ENCODE measurements at regions not wholly inside any gene's neighbourhood (a gene's known extent, or its start where the extent isn't known, plus 50 kb on each side); places are given as distances from the start of the nearest gene placed in this dataset.
"Not testable (repeated sequence)": the region's sequence is repeated elsewhere in the genome, so short reads cannot be mapped to it uniquely, and the experiment has no call there.

GRCh38 chr18:3345452-3345851 is 83.5 kb downstream of the MYL12B start:
- DNase-seq (no peak), ATAC-seq (no peak)
- Histone ChIP-seq H3K9me3 (no peaks in the 10 kb centered on the region), H3K4me1 (no peaks in the 10 kb centered on the region), H3K4me3 (no peak overlapping the region), H3K36me3 (no peaks in the 10 kb centered on the region), H3K27ac (no peak overlapping the region), H3K27me3 (ENCODE audit: low read depth) (no peaks in the 10 kb centered on the region)
- TF ChIP-seq CTCF (IDR thresholded peaks at IDR 0.05) = no peak
- intact Hi-C loops (cut with DNase I) = no loop called here

GRCh38 chr18:3345885-3346284 is 84.0 kb downstream of the MYL12B start:
- Histone ChIP-seq H3K9me3 (no peaks in the 10 kb centered on the region), H3K4me1 (no peaks in the 10 kb centered on the region), H3K27ac (no peak overlapping the region), H3K4me3 (no peak overlapping the region), H3K36me3 (no peaks in the 10 kb centered on the region), H3K27me3 (ENCODE audit: low read depth) (no peaks in the 10 kb centered on the region)
- TF ChIP-seq CTCF (IDR thresholded peaks at IDR 0.05) = no peak
- DNase-seq = no peak
- intact Hi-C loops (cut with DNase I) = no loop called here
- ATAC-seq = no peak

GRCh38 chr18:3346487-3346886 is 84.6 kb downstream of the MYL12B start:
- Histone ChIP-seq H3K36me3 (no peaks in the 10 kb centered on the region), H3K27ac (no peak overlapping the region), H3K4me1 (no peaks in the 10 kb centered on the region), H3K9me3 (no peaks in the 10 kb centered on the region), H3K27me3 (ENCODE audit: low read depth) (no peaks in the 10 kb centered on the region), H3K4me3 (no peak overlapping the region)
- no peak for TF ChIP-seq CTCF (IDR thresholded peaks at IDR 0.05)
- ATAC-seq (no peak), DNase-seq (no peak)
- intact Hi-C loops (cut with DNase I) = no loop called here

GRCh38 chr18:3347286-3347803 is 85.4 kb downstream of the MYL12B start:
- Histone ChIP-seq H3K9me3 (no peaks in the 10 kb centered on the region), H3K27ac (no peak overlapping the region), H3K4me3 (no peak overlapping the region), H3K4me1 (no peaks in the 10 kb centered on the region), H3K27me3 (ENCODE audit: low read depth) (no peaks in the 10 kb centered on the region), H3K36me3 (no peaks in the 10 kb centered on the region)
- intact Hi-C loops (cut with DNase I) = no loop called here
- no peak for ATAC-seq
- DNase-seq = no peak
- TF ChIP-seq CTCF (IDR thresholded peaks at IDR 0.05) = no peak

GRCh38 chr18:3348176-3348575 is 86.2 kb downstream of the MYL12B start:
- Histone ChIP-seq H3K4me3 (no peak overlapping the region), H3K27ac (no peak overlapping the region), H3K27me3 (ENCODE audit: low read depth) (no peaks in the 10 kb centered on the region), H3K4me1 (no peaks in the 10 kb centered on the region), H3K36me3 (no peaks in the 10 kb centered on the region), H3K9me3 (no peaks in the 10 kb centered on the region)
- no peak for DNase-seq
- TF ChIP-seq CTCF (IDR thresholded peaks at IDR 0.05) = no peak
- intact Hi-C loops (cut with DNase I) = no loop called here
- no peak for ATAC-seq

- H3K4me1 ChIP-seq; H3K4me3 ChIP-seq; ATAC-seq; H3K9me3 ChIP-seq; H3K27ac ChIP-seq; H3K27me3 ChIP-seq (ENCODE audit: low read depth); intact Hi-C loops (cut with DNase I); DNase-seq; H3K36me3 ChIP-seq: not testable (repeated sequence)
Measured at GRCh38 chr18:3349046-3349841, 87.3 kb downstream of the MYL12B start.
